NB4 (cell line): ENCODE measurements at regions not wholly inside any gene's neighbourhood (a gene's known extent, or its start where the extent isn't known, plus 50 kb on each side); places are given as distances from the start of the nearest gene placed in this dataset.

Source experiments
- DNase-seq: peaks from one replicate; pipeline ENCODE4 v3.0.0; 2010; ENCODE audit warnings: low read depth
- H3K4me3 ChIP-seq: one replicate; pipeline ENCODE4 v1.5.1; 2011; ENCODE audit warnings: mild to moderate bottlenecking, low read depth, low read length, moderate library complexity
- MYC ChIP-seq: IDR thresholded peaks from 2 replicates; pipeline ENCODE4 v1.6.1; 2011; ENCODE audit warnings: low read depth, low read length
- POLR2A ChIP-seq: IDR thresholded peaks from 2 replicates; pipeline ENCODE4 v1.6.1; 2011; ENCODE audit warnings: mild to moderate bottlenecking; ENCODE audit not compliant: insufficient read length; ENCODE audit errors: extremely low read depth
- TF ChIP-seq, protein P1 (sequence below): IDR thresholded peaks from one replicate; pipeline ENCODE4 v1.5.1; 2012; ENCODE audit warnings: low read depth, low read length
- TF ChIP-seq, protein P2 (sequence below): IDR thresholded peaks from 2 replicates; pipeline ENCODE4 v1.6.1; 2011; ENCODE audit warnings: low read depth, low read length

- no peak for DNase-seq
- TF ChIP-seq, protein P1, sequence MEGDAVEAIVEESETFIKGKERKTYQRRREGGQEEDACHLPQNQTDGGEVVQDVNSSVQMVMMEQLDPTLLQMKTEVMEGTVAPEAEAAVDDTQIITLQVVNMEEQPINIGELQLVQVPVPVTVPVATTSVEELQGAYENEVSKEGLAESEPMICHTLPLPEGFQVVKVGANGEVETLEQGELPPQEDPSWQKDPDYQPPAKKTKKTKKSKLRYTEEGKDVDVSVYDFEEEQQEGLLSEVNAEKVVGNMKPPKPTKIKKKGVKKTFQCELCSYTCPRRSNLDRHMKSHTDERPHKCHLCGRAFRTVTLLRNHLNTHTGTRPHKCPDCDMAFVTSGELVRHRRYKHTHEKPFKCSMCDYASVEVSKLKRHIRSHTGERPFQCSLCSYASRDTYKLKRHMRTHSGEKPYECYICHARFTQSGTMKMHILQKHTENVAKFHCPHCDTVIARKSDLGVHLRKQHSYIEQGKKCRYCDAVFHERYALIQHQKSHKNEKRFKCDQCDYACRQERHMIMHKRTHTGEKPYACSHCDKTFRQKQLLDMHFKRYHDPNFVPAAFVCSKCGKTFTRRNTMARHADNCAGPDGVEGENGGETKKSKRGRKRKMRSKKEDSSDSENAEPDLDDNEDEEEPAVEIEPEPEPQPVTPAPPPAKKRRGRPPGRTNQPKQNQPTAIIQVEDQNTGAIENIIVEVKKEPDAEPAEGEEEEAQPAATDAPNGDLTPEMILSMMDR, result no peak
- TF ChIP-seq, protein P2, sequence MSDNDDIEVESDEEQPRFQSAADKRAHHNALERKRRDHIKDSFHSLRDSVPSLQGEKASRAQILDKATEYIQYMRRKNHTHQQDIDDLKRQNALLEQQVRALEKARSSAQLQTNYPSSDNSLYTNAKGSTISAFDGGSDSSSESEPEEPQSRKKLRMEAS, result no peak
- TF ChIP-seq POLR2A (no peak), MYC (no peak)
- no peak overlapping the region for H3K4me3 ChIP-seq
Observed at GRCh38 chr6:165915022-165915770, 252.2 kb upstream of the PDE10A start.

- TF ChIP-seq, protein P1, result no peak
- TF ChIP-seq, protein P2, result no peak
- TF ChIP-seq MYC, result no peak
- TF ChIP-seq POLR2A, result no peak
- DNase-seq, result no peak
- no peak overlapping the region for H3K4me3 ChIP-seq
Observed at GRCh38 chr6:165913676-165914570, 250.9 kb upstream of the PDE10A start.

DNA sequence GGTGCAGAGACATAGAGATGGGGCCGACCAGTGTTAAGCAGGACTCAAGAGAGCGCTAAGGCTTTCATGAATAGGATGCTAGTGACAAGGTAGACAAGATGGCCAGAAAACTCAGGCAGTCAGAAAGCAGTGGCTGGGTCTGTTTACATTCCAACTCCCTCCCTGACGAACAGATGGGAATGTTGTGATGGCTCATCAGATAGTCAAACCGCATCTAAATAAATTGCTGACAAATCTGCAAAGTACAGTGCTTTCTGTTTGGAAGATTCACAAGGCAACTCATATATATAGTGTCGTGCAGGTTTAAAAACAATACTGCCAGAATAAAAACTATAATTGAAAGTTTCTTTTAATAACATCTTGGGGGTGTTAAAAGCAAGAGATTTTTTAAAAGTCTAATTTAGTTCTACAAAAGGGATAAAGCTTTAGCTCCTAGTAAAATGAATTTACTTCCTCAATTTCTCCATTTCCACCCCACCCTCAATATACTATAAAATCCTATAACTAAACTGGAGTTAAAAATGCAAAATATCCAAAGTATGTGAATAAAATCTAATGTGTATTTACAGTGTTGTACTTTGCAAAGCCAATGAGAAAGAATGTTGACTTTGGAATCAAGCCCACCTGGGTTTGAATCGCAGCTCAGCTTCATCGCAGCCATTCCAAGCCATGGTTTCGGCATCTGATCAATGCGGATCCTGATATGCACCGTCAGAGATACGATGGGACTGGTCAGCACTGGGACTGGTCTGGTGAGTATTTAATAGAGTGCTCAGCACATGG is 247.3 kb upstream of the PDE10A start:
- TF ChIP-seq POLR2A, result no peak
- TF ChIP-seq, protein P1, result no peak
- no peak overlapping the region for H3K4me3 ChIP-seq
- DNase-seq, result no peak

DNA sequence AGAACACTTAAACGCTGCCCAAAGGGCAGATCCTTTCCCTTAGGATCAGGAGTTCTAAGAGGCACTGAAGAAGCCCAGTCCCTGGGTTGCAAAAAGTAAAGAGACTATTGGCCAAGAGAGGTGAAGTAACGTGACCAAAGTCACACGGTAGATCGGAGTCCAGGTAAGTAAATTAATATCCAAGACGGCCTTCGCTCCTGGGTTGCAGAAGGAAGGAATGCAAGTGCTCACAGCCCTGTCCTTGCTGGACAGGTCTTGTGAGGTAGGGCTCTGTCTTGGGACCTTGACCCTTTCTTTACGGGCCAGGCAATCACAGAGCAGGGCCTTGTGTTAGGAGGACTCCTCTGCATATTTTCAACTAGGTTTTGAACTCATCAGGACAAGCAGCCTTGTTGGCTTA is 243.7 kb upstream of the PDE10A start:
- TF ChIP-seq MYC, result no peak
- no peak for TF ChIP-seq POLR2A
- TF ChIP-seq, protein P1, result no peak
- TF ChIP-seq, protein P2, result no peak
- DNase-seq, result no peak
- no peak overlapping the region for H3K4me3 ChIP-seq

GRCh38 chr6:165905744-165906143 is 242.7 kb upstream of the PDE10A start:
- no peak for DNase-seq
- H3K4me3 ChIP-seq, result no peak overlapping the region
- no peak for TF ChIP-seq POLR2A
- TF ChIP-seq, protein P2, result no peak
- TF ChIP-seq, protein P1, result no peak
- no peak for TF ChIP-seq MYC
